Fibroblast of villous mesenchyme (primary cell): ENCODE measurements at regions not wholly inside any gene's neighbourhood (a gene's known extent, or its start where the extent isn't known, plus 50 kb on each side); places are given as distances from the start of the nearest gene placed in this dataset.
"Not testable (repeated sequence)": the region's sequence is repeated elsewhere in the genome, so short reads cannot be mapped to it uniquely, and the experiment has no call there.

Experiments used
- DNase-seq: peaks from one replicate; pipeline ENCODE4 v3.0.0-alpha.2; 2010; ENCODE audit warnings: low read depth
- H3K4me3 ChIP-seq: 2 replicates; pipeline ENCODE4 v1.5.1; 2011; ENCODE audit warnings: low read depth, mild to moderate bottlenecking, low read length
- TF ChIP-seq, protein P1 (sequence below): IDR thresholded peaks from 2 replicates; pipeline ENCODE4 v1.5.1; 2012; ENCODE audit warnings: low read depth, mild to moderate bottlenecking, low read length; ENCODE audit not compliant: insufficient read depth

DNA sequence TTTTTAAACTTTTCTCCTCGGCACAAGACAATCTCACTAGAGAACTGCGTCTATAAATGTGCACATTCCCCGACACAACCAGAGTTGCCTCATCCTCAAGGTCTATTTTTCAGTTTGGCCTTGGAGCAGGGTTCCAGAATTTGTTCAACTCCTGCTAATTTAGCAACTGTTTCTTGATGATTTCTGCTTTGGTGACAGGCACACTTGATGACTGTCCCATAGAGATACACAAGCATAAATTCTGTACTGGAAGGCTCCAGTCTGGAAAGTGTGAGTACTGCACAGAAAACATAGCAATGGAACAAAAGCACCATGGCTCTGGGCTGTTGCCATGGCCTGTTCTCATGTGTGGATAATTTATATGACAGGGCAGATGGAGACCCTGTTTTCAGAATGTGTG, 379.6 kb upstream of the PDZRN3 start:
- TF ChIP-seq, protein P1, sequence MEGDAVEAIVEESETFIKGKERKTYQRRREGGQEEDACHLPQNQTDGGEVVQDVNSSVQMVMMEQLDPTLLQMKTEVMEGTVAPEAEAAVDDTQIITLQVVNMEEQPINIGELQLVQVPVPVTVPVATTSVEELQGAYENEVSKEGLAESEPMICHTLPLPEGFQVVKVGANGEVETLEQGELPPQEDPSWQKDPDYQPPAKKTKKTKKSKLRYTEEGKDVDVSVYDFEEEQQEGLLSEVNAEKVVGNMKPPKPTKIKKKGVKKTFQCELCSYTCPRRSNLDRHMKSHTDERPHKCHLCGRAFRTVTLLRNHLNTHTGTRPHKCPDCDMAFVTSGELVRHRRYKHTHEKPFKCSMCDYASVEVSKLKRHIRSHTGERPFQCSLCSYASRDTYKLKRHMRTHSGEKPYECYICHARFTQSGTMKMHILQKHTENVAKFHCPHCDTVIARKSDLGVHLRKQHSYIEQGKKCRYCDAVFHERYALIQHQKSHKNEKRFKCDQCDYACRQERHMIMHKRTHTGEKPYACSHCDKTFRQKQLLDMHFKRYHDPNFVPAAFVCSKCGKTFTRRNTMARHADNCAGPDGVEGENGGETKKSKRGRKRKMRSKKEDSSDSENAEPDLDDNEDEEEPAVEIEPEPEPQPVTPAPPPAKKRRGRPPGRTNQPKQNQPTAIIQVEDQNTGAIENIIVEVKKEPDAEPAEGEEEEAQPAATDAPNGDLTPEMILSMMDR, result no peak
- DNase-seq, result no peak
- H3K4me3 ChIP-seq, result no peak overlapping the region

DNA sequence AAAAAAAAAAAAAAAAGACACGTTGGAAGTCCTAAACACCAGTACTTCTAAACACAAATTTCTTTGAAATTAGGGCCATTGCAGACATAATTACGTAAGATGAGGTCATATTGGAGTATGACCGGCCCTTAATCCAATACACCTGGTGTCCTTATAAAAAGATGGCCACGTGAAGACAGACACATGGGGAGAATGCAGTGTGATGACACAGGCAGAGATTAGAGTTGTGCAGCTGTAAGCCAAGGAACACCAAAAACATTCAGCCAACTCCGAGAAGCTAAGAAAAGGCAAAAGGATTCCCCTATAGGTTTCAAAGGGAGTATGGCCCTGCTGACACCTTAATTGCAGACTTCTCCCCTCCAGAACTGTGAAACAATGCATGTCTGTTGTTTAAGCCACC, 379.0 kb upstream of the PDZRN3 start:
- TF ChIP-seq, protein P1, result no peak
- DNase-seq, result no peak
- H3K4me3 ChIP-seq, result no peak overlapping the region

DNA sequence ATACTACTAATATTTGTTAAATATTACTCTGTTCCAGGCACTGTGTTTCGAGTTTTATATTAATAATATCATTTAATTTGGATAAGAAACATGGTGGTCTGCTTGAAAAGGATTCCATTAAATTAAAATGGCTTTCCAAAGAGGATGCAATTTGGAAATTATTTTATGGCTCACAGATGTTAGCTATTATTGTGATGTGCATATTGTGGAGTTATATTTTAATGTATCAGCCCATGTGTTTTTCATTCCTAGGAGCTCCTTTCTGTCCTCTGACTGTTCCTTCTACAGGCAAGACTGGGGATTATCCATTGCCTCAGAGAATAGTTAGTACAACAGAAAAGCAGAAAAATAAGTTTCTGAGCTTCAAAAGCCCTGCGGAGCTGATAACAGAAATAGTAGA, 376.7 kb upstream of the PDZRN3 start:
- no peak overlapping the region for H3K4me3 ChIP-seq
- DNase-seq, result no peak
- TF ChIP-seq, protein P1, result no peak

DNA sequence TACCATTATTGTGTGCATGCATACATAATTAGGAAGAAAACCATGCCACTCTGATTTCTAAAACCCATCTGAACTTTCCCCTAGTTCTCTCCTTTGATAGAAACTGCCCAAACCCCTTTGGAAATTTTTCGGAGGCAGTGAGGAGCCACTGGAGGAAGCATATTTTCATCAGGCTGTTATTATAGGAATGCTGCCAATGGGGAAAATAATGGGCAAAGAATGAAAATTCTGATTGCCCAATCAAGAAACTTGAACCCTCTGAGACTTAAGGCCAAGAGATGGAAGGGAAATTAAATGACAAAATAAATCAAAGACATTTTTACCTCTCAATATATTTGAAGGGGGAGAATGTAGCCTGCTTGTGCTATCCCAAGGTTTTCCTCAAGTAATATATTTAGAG, 376.0 kb upstream of the PDZRN3 start:
- peak; percentile 1 for DNase-seq
- TF ChIP-seq, protein P1, result no peak
- H3K4me3 ChIP-seq, result no peak overlapping the region

DNA sequence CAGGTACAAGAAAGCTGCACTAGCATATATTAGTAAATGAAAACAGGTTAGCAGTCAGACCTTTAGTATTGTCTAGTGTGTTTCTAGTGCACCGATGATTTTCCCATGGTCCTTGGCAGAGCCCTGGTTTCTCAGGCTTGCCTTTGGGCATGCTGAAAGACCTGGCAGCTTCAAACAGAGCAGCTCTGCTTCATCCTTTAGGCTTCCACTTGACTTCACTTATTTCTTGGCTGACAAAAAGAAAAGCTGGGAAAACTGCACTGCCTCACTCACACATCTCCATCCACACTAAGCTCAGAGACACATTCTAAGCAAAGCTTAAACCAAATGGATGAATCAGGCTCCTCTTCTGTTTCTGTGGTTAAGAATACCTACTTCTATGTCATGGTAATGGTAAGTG, 374.8 kb upstream of the PDZRN3 start:
- DNase-seq, result no peak
- no peak overlapping the region for H3K4me3 ChIP-seq
- TF ChIP-seq, protein P1, result no peak

DNA sequence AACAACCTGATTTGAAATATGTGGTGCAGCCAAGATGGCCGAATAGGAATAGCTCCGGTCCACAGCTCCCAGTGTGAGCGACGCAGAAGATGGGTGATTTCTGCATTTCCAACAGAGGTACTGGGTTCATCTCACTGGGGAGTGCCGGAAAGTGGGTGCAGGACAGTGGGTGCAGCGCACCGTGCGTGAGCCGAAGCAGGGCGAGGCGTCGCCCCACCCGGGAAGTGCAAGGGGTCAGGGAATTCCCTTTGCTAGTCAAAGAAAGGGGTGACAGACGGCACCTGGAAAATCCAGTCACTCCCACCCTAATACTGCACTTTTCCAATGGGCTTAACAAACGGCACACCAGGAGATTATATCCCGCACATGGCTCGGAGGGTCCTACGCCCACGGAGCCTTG, 365.9 kb upstream of the PDZRN3 start:
- DNase-seq, H3K4me3 ChIP-seq: not testable (repeated sequence)

DNA sequence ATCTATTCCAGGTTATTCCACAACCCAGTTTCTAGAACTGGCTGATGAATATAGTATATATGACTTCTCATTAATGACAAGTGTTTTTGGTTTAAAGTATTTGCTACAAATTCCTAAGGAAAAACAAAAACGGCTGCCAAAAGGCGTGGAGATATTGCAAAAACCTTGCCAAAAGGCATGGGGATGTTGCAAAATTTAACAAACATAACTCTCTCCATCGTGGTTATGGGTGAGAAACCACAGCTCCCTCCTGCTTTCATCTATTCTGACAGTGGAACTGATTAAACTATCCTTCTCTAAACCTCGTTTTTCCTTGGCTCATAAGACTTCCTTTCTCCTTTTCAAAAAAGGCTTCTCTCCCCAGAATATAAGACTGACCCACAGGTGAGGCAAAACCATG, 342.0 kb upstream of the PDZRN3 start:
- TF ChIP-seq, protein P1, result no peak
- DNase-seq, result peak; percentile 4

More for the DNA sequence above, 342.0 kb upstream of the PDZRN3 start:
- H3K4me3 ChIP-seq, result no peak overlapping the region
